SU-DHL-6 (cell line): ENCODE measurements at regions not wholly inside any gene's neighbourhood (a gene's known extent, or its start where the extent isn't known, plus 50 kb on each side); places are given as distances from the start of the nearest gene placed in this dataset.

ENCODE experiments used
- EZH2phosphoT487 ChIP-seq: fragments of 200-600 bp; sonication (generic), shearing (Covaris generic); conservative IDR thresholded peaks from 2 replicates; pipeline ENCODE4 v1.6.1; 2018; ENCODE audit warnings: mild to moderate bottlenecking, antibody characterized with exemption, low read length, moderate library complexity, mixed read lengths
- TF ChIP-seq, protein P1 (sequence below): fragments of 200-600 bp; sonication (generic); IDR thresholded peaks from one replicate; pipeline ENCODE4 v1.5.1; 2017; ENCODE audit warnings: antibody characterized with exemption, mild to moderate bottlenecking, low read length, moderate library complexity; ENCODE audit not compliant: insufficient read depth, poor library complexity, severe bottlenecking

DNA sequence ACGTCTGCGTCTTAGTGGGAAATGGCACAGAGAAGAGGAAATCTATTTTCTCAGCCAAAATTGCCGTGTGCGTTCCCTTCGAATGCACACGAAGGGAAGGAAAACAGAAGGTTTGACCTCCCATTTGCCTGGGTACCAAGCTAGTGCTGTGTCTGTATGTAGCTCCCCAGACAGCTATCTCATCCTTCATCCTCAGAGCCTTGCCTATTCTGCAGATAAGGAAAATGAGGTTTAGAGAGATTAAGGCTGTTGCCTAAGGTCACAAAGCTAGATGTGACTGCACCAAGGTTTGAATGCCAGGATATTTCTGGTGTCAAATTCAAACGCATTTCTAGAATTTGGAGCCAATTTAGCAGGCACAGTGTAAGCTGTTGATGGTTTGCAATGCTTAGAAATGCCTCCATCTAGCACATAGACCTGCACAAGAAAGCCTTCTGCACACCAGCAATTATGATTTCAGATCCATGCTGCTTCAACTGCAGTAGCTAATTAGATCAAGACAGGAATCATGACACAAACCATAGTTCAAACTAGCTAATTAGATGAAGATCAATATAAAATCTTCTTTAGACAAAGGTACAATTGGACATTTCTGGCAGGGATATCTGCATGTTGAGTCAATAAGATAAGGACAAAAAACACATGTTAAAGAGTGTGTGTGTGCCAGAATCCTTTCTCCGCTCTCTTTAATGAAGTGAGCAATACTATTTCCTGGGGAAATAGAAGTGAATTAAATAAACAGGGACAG, 115.1 kb downstream of the CMPK2 start:
- no peak for TF ChIP-seq EZH2phosphoT487
- TF ChIP-seq, protein P1, sequence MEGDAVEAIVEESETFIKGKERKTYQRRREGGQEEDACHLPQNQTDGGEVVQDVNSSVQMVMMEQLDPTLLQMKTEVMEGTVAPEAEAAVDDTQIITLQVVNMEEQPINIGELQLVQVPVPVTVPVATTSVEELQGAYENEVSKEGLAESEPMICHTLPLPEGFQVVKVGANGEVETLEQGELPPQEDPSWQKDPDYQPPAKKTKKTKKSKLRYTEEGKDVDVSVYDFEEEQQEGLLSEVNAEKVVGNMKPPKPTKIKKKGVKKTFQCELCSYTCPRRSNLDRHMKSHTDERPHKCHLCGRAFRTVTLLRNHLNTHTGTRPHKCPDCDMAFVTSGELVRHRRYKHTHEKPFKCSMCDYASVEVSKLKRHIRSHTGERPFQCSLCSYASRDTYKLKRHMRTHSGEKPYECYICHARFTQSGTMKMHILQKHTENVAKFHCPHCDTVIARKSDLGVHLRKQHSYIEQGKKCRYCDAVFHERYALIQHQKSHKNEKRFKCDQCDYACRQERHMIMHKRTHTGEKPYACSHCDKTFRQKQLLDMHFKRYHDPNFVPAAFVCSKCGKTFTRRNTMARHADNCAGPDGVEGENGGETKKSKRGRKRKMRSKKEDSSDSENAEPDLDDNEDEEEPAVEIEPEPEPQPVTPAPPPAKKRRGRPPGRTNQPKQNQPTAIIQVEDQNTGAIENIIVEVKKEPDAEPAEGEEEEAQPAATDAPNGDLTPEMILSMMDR = no peak
